Activated naive CD8-positive, alpha-beta T cell treated with anti-CD3 and anti-CD28 coated beads for 36 hours (primary cell): ENCODE measurements at regions not wholly inside any gene's neighbourhood (a gene's known extent, or its start where the extent isn't known, plus 50 kb on each side); places are given as distances from the start of the nearest gene placed in this dataset.
"Not testable (repeated sequence)": the region's sequence is repeated elsewhere in the genome, so short reads cannot be mapped to it uniquely, and the experiment has no call there.

Experiments
- DNase-seq: peaks from one replicate; pipeline ENCODE4 v3.0.0; 2021
- H3K27ac Mint-ChIP-seq: one replicate; pipeline ENCODE4 v1.8.0; 2022; ENCODE audit warnings: mild to moderate bottlenecking, moderate library complexity, mixed read lengths
- H3K27me3 Mint-ChIP-seq: one replicate; pipeline ENCODE4 v1.8.0; 2022; ENCODE audit warnings: mild to moderate bottlenecking, mixed read lengths
- H3K36me3 Mint-ChIP-seq: one replicate; pipeline ENCODE4 v1.8.0; 2021; ENCODE audit warnings: mild to moderate bottlenecking, mixed read lengths
- H3K4me1 Mint-ChIP-seq: one replicate; pipeline ENCODE4 v1.8.0; 2021; ENCODE audit warnings: mixed read lengths
- H3K4me3 Mint-ChIP-seq: one replicate; pipeline ENCODE4 v1.8.0; 2022; ENCODE audit warnings: mild to moderate bottlenecking, moderate library complexity, mixed read lengths
- H3K9me3 Mint-ChIP-seq: one replicate; pipeline ENCODE4 v1.8.0; 2022; ENCODE audit warnings: mixed read lengths

DNA sequence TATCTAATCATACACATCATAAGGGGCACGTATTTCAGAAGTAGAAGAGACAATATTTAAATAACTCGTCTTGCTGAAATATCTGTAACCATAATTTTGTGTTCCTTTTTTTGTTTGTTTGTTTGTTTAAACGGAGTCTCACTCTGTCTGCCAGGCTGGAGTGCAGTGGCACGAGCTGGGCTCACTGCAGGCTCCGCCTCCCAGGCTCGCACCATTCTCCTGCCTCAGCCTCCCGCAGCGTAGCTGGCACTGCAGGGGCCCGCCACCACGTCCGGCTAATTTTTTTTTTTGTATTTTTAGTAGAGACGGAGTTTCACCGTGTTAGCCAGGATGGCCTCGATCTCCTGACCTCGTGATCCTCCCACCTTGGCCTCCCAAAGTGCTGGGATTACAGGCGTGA is 248.9 kb downstream of the KCNJ3 start:
- not testable (repeated sequence) for H3K4me3 Mint-ChIP-seq, H3K27me3 Mint-ChIP-seq, H3K4me1 Mint-ChIP-seq, H3K36me3 Mint-ChIP-seq, DNase-seq, H3K9me3 Mint-ChIP-seq, H3K27ac Mint-ChIP-seq

DNA sequence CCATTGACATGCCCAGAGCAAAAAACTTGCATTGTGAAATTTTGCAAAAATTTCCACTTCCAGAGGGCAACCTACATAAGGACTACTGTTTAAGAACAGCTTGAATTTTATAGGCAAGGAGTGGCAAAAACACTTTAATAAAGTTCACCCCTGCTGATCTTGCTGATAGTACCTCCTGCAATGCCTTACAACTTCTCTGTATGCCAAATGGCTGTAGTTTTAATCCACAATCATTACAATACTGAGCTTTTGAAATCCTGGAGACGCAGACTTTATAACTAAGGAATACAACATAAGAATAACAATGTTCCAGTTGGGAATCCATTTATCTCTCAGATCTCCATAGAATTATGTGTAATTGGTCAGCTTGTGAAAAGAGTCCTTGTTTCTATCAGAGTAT is 247.5 kb downstream of the KCNJ3 start:
- DNase-seq: no peak
- Mint-ChIP-seq H3K4me1 (no peaks in the 10 kb centered on the region), H3K27me3 (no peaks in the 10 kb centered on the region), H3K36me3 (no peaks in the 10 kb centered on the region), H3K27ac (no peak overlapping the region), H3K9me3 (no peaks in the 10 kb centered on the region), H3K4me3 (no peak overlapping the region)

DNA sequence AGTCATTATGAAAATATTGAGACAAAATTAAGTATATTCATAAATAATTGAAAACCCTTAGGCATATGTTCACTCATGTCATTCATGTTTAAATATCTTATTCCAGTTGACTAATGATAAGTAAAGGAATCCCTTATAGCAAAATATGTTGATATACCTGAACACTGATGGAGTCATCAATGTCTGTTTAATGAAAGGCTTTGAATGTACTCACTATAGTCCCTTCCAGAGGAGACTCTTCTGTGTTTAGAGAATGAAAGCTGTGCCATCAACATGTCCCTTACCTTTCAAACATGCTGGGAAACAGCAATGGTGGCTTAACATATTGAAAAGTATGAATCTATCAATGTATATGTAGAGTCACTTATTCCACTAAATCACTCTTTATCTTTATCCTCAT is 242.9 kb downstream of the KCNJ3 start:
- Mint-ChIP-seq H3K4me3 (no peak overlapping the region), H3K4me1 (no peaks in the 10 kb centered on the region), H3K27ac (no peak overlapping the region), H3K27me3 (no peaks in the 10 kb centered on the region), H3K36me3 (no peaks in the 10 kb centered on the region), H3K9me3 (no peaks in the 10 kb centered on the region)
- no peak for DNase-seq

DNA sequence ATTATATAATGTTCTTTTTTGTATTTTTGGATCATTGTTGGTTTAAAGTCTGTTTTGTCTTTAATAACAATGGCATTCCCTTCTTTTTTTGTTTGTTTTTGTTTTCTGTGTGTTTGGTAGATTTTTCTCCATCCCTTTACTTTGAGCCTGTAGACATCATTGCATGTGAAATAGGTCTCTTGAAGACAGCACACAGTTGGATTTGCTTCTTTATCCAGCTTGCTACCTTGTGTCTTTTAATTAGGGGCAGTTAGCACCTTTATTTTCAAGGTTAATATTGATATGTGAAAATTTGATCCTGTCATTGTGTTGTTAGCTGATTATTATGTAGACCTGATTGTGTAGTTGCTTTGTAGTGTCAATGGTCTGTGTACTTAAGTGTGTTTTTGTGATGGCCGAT is 235.7 kb downstream of the KCNJ3 start:
- H3K4me3 Mint-ChIP-seq: no peak overlapping the region
- DNase-seq: no peak
- no peaks in the 10 kb centered on the region for H3K36me3 Mint-ChIP-seq
- no peak overlapping the region for H3K27ac Mint-ChIP-seq
- no peaks in the 10 kb centered on the region for H3K27me3 Mint-ChIP-seq
- H3K9me3 Mint-ChIP-seq: peaks cover 6% of the 10 kb centered on the region
- no peaks in the 10 kb centered on the region for H3K4me1 Mint-ChIP-seq

DNA sequence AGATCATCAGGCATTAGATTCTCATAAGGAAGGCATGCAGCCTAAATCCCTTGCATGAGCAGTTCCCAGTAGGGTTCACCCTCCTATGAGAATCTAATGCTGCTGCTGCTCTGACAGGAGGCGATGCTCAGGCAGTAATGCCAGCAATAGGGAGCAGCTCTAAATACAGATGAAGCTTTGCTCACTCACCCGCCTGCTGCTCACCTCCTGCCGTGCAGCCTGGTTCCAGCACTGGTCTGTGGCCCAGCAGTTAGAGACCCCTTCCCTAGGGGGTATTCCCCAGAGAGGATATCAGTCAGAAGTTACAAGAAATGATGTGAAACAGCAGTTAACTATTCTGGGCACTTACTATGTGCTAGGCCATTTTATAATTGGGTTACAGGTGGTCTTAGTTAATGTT is 226.0 kb downstream of the KCNJ3 start:
- Mint-ChIP-seq H3K4me3 (no peak overlapping the region), H3K27me3 (no peaks in the 10 kb centered on the region), H3K27ac (no peak overlapping the region), H3K4me1 (no peaks in the 10 kb centered on the region), H3K9me3 (no peaks in the 10 kb centered on the region), H3K36me3 (no peaks in the 10 kb centered on the region)
- DNase-seq: no peak

DNA sequence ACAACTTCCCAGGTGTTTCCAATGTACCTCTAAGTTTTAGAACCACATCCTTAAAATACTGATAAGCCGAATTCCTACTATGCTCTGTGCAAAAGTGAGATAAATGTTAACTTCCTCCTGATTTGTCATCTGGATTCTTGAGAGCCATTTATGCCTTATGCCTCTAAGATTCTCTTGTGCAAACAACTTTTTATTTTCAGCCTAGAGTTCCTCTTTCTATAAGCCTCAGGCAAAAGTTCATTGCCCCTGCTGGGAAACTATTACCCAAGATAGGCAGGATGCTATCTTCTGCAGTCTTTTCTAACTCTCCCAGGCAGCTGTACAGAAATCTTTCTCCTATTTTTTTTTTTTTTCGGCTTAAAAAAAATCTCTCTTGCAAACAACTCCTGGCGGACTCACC is 216.1 kb downstream of the KCNJ3 start:
- H3K4me1 Mint-ChIP-seq: no peaks in the 10 kb centered on the region
- no peaks in the 10 kb centered on the region for H3K36me3 Mint-ChIP-seq
- DNase-seq: no peak

DNA sequence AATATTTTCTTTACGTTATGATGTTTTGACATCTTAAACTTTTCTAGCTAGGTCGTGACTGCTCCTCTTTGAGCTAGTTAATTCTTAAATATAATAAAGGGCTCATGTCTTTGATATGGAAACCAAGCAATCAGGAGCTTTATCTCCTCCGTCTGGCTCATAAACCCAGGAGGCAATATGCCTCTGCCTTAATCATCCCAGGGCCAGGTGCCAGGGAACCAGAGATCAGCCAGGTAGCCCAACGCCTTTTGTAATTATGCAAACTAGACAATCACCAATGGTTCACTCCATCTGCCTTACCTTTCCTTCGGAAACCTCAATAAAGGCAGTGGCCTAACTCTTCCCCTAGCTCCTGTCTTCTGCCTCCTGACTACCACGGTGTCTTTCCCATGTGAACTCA is 213.7 kb downstream of the KCNJ3 start:
- Mint-ChIP-seq H3K27me3 (no peaks in the 10 kb centered on the region), H3K36me3 (no peaks in the 10 kb centered on the region), H3K9me3 (no peaks in the 10 kb centered on the region), H3K4me3 (no peak overlapping the region), H3K4me1 (no peaks in the 10 kb centered on the region), H3K27ac (no peak overlapping the region)
- DNase-seq: no peak

More for the DNA sequence above, 216.1 kb downstream of the KCNJ3 start:
- H3K27ac Mint-ChIP-seq: no peak overlapping the region
- H3K9me3 Mint-ChIP-seq: no peaks in the 10 kb centered on the region
- no peak overlapping the region for H3K4me3 Mint-ChIP-seq
- no peaks in the 10 kb centered on the region for H3K27me3 Mint-ChIP-seq

DNA sequence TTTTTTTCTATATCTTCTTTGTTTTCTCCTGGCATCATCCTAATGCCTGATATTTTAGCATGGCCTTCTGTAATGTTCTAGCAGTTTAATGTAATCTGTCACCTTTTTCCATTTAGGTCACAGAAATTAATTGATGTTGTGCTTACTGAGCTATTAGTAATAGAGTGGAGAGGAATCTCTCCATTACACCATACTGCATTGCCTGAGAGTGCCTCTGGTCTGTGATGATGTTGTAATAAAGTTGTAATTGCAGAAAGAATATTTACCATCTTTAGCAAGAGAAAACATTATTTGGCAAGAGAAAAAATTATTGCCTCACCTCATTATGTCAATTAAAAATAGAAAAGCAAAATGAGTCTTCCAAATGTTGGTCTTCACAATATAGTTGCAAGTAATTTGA is 213.2 kb downstream of the KCNJ3 start:
- H3K27ac Mint-ChIP-seq: no peak overlapping the region
- H3K36me3 Mint-ChIP-seq: no peaks in the 10 kb centered on the region
- no peaks in the 10 kb centered on the region for H3K9me3 Mint-ChIP-seq

DNA sequence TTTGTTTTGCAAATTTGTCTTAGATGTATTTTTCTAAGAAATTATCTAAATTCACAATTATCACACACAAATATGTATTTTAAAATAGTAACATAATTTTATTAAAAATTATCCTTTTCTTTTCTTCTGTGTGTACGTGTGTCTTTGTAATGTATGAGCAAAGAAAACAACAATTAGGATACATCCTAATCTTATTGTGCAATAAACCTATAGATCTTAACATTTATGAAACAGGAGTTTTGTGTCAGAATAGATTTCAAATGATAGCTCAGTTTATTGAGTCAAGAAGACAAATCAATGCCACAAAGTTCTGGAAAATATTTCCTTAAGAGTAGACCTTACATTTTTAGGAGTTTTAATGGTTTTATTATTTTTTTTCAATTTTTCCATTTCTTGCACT is 212.2 kb downstream of the KCNJ3 start:
- Mint-ChIP-seq H3K27ac (no peak overlapping the region), H3K4me3 (no peak overlapping the region), H3K9me3 (no peaks in the 10 kb centered on the region), H3K36me3 (no peaks in the 10 kb centered on the region), H3K4me1 (no peaks in the 10 kb centered on the region), H3K27me3 (no peaks in the 10 kb centered on the region)
- no peak for DNase-seq

More for the DNA sequence above, 213.2 kb downstream of the KCNJ3 start:
- DNase-seq: no peak
- H3K4me3 Mint-ChIP-seq: no peak overlapping the region
- H3K4me1 Mint-ChIP-seq: no peaks in the 10 kb centered on the region
- no peaks in the 10 kb centered on the region for H3K27me3 Mint-ChIP-seq

DNA sequence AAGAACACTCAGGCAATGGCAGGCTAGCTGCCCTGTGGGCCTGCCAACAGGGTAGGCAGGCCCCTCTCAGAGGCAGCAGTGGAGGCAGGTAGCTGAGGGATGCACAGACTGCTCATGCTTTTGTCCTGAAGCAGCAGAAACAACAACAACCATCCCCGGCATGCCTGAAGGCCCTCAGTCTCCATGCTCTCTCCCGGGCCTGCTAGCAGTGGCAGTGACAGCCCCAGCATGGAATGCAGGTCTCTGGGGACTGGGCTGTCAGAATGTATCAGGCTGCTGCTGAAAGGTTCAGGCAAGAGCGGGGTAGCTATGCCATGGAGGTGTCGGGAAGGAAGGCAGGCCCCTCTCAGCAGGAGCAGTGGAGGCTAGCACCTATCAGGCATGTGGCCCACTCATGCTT is 209.8 kb downstream of the KCNJ3 start:
- Mint-ChIP-seq H3K27me3 (no peaks in the 10 kb centered on the region), H3K27ac (no peak overlapping the region), H3K4me3 (no peak overlapping the region), H3K4me1 (no peaks in the 10 kb centered on the region), H3K36me3 (no peaks in the 10 kb centered on the region), H3K9me3 (no peaks in the 10 kb centered on the region)
- no peak for DNase-seq
